GM12891 (cell line): ENCODE measurements at regions not wholly inside any gene's neighbourhood (a gene's known extent, or its start where the extent isn't known, plus 50 kb on each side); places are given as distances from the start of the nearest gene placed in this dataset.

Experiments used
- PAX5 ChIP-seq: IDR thresholded peaks from 2 replicates; pipeline ENCODE4 v1.6.1; 2011; ENCODE audit warnings: low read length, moderate library complexity, mild to moderate bottlenecking; ENCODE audit not compliant: insufficient read depth, severe bottlenecking
- POLR2A ChIP-seq: IDR thresholded peaks from 2 replicates; pipeline ENCODE4 v1.6.1; 2011; ENCODE audit warnings: low read depth, low read length, control low read depth
- POLR2AphosphoS5 ChIP-seq: IDR thresholded peaks from 2 replicates; pipeline ENCODE4 v1.6.1; 2011; ENCODE audit warnings: low read depth, low read length, control low read depth
- TAF1 ChIP-seq: IDR thresholded peaks from 2 replicates; pipeline ENCODE4 v1.6.1; 2011; ENCODE audit warnings: low read depth, low read length, control low read depth

DNA sequence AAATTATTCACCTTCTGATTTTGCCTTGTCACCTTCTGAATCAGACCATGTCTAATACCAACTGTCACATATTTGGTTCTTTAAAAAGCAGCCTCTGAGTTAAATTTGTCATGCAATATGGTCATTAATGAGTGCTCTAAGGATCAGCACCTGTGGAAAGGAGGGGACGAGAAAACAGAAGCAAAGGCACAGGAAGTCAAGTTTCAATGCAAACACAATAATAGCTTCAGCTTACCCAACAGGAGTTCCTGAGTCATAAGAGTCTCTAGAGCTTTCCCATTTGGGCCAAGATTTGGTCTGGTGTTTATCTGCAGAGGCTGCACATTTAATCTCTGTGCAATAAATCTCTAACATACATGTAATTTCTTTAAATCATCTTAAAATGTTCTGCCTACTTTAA, 889.8 kb downstream of the CDH8 start:
- no peak for TF ChIP-seq TAF1
- TF ChIP-seq POLR2A = no peak
- no peak for TF ChIP-seq POLR2AphosphoS5
- no peak for TF ChIP-seq PAX5
